ENCODE measurements at regions not wholly inside any gene's neighbourhood (a gene's known extent, or its start where the extent isn't known, plus 50 kb on each side); places are given as distances from the start of the nearest gene placed in this dataset.

DNA sequence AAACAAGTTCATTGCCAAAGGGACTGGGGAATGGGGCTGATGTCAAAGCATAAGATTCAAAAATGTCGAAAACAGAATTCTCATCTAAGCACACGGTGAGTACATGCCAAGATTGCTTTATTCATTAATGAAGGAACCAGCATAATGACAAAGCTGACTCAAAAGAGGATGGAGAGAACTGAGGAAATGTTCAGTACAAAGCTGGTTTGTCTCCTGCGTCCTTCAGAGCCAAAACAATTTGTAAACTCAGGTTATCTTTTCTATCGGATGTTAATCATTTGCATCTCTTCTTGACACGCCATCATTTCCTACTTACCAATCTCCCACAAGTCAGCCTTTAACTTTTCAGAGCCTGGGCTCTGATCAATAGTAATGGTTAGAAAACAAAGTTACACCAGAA, 195.6 kb upstream of the PMEPA1 start:
- intact Hi-C loops (cut with DNase I; ENCODE audit: low total_unique reads) = no loop called here
- Histone ChIP-seq H3K27me3 (peaks cover 0 to 2% (median 0%) of the 10 kb centered on the region in 3 donors), H3K4me3 (no peak overlapping the region), H3K9me3 (no peaks in the 10 kb centered on the region), H3K36me3 (no peaks in the 10 kb centered on the region), H3K4me1 (no peaks in the 10 kb centered on the region), H3K27ac (no peak overlapping the region)
- no peak for TF ChIP-seq POLR2AphosphoS5 (IDR thresholded peaks at IDR 0.05)
- TF ChIP-seq POLR2A (IDR thresholded peaks at IDR 0.05) = no peak
- TF ChIP-seq, protein P1, sequence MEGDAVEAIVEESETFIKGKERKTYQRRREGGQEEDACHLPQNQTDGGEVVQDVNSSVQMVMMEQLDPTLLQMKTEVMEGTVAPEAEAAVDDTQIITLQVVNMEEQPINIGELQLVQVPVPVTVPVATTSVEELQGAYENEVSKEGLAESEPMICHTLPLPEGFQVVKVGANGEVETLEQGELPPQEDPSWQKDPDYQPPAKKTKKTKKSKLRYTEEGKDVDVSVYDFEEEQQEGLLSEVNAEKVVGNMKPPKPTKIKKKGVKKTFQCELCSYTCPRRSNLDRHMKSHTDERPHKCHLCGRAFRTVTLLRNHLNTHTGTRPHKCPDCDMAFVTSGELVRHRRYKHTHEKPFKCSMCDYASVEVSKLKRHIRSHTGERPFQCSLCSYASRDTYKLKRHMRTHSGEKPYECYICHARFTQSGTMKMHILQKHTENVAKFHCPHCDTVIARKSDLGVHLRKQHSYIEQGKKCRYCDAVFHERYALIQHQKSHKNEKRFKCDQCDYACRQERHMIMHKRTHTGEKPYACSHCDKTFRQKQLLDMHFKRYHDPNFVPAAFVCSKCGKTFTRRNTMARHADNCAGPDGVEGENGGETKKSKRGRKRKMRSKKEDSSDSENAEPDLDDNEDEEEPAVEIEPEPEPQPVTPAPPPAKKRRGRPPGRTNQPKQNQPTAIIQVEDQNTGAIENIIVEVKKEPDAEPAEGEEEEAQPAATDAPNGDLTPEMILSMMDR (IDR thresholded peaks at IDR 0.05) = no peak
- no peak for TF ChIP-seq EP300 (IDR thresholded peaks at IDR 0.05)
- no peak for DNase-seq
- WGBS, 5 donors = 71 to 85% (median 75%) methylated on average over 5 of the region's 5 CpGs

DNA sequence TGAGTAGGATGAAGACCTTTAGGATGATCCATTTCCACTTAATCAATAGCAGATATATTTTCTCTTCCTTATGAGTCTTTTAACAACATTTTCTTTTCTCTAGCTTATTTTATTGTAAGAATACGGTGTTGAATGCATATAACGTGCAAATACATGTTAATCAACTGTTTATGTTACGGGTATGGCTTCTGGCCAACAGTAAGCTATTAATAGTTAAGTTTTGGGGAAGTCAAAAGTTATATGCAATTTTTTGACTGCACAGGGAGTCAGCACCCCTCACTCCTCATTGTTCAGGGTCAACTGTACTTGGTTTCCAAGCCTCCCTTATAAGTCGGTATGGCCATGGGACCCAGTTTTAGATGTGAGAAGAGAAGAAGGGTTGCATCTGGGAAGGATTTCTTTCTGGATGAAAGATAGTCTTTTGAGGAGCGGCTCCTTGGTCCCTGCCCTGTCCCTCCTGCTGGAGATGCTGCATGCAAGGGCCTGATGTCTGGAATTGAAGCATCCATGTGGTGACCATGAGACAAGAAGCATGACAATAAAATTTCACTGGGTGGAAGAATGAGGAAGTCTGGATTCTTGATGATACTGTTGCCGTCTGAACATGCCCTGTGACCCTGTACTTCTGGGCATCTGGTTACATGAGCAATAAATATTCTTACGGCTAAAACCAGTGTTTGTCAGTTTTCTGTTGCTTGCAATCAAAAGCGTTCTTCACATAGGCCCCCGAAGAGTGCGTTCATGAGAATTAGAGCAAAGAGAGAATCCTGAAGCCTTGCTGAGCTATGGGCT, 194.7 kb upstream of the PMEPA1 start:
- 73 to 81% (median 76%) methylated on average over 10 of the region's 10 CpGs for WGBS, 5 donors
- Histone ChIP-seq H3K4me1 (no peaks in the 10 kb centered on the region), H3K36me3 (no peaks in the 10 kb centered on the region), H3K4me3 (no peak overlapping the region), H3K27ac (no peak overlapping the region), H3K9me3 (no peaks in the 10 kb centered on the region), H3K27me3 (peaks cover 0 to 5% (median 0%) of the 10 kb centered on the region in 3 donors)
- intact Hi-C loops (cut with DNase I; ENCODE audit: low total_unique reads) = no loop called here
- TF ChIP-seq, protein P1 (IDR thresholded peaks at IDR 0.05) = no peak
- TF ChIP-seq POLR2A (IDR thresholded peaks at IDR 0.05) (no peak), POLR2AphosphoS5 (IDR thresholded peaks at IDR 0.05) (no peak), EP300 (IDR thresholded peaks at IDR 0.05) (no peak)
- DNase-seq = no peak

- no peak overlapping the region for H3K27ac ChIP-seq
- no peaks in the 10 kb centered on the region for H3K9me3 ChIP-seq
- intact Hi-C loops (cut with DNase I; ENCODE audit: low total_unique reads) = no loop called here
- H3K27me3 ChIP-seq = peaks cover 0 to 5% (median 4%) of the 10 kb centered on the region in 3 donors
- TF ChIP-seq POLR2A (IDR thresholded peaks at IDR 0.05) (no peak), POLR2AphosphoS5 (IDR thresholded peaks at IDR 0.05) (no peak), EP300 (IDR thresholded peaks at IDR 0.05) (no peak)
- TF ChIP-seq, protein P1 (IDR thresholded peaks at IDR 0.05) = no peak
- H3K4me1 ChIP-seq = no peaks in the 10 kb centered on the region
- no peak for DNase-seq
- no peaks in the 10 kb centered on the region for H3K36me3 ChIP-seq
- WGBS, 5 donors = 56 to 85% (median 78%) methylated on average over 1 of the region's 1 CpG
- H3K4me3 ChIP-seq = no peak overlapping the region
Observed at GRCh38 chr20:57902473-57902872, 192.7 kb upstream of the PMEPA1 start.

GRCh38 chr20:57901526-57901925, 191.7 kb upstream of the PMEPA1 start:
- WGBS, 5 donors = 76 to 81% (median 78%) methylated on average over 4 of the region's 4 CpGs
- no peaks in the 10 kb centered on the region for H3K36me3 ChIP-seq
- H3K4me3 ChIP-seq = no peak overlapping the region
- TF ChIP-seq EP300 (IDR thresholded peaks at IDR 0.05) (no peak), POLR2AphosphoS5 (IDR thresholded peaks at IDR 0.05) (no peak), POLR2A (IDR thresholded peaks at IDR 0.05) (no peak)
- TF ChIP-seq, protein P1 (IDR thresholded peaks at IDR 0.05) = no peak
- no peaks in the 10 kb centered on the region for H3K4me1 ChIP-seq
- no peak overlapping the region for H3K27ac ChIP-seq
- DNase-seq = no peak
- intact Hi-C loops (cut with DNase I; ENCODE audit: low total_unique reads) = no loop called here
- H3K27me3 ChIP-seq = peaks cover 0 to 5% (median 4%) of the 10 kb centered on the region in 3 donors
- no peaks in the 10 kb centered on the region for H3K9me3 ChIP-seq
